ENCODE measurements at regions not wholly inside any gene's neighbourhood (a gene's known extent, or its start where the extent isn't known, plus 50 kb on each side); places are given as distances from the start of the nearest gene placed in this dataset.

GRCh38 chr3:154614601-154615000, 184.6 kb upstream of the GPR149 start:
- ChIA-PET POLR2A (ENCODE audit: unreplicated experiment) (no interaction called here), CTCF (no interaction called here)
- Histone ChIP-seq H3K27me3 (ENCODE audit: insufficient read depth, low read depth) (no peaks in the 10 kb centered on the region), H3K4me2 (no peak overlapping the region), H3K4me3 (no peak overlapping the region), H3K79me2 (ENCODE audit: low read depth) (no peaks in the 10 kb centered on the region), H3K36me3 (ENCODE audit: low read depth) (no peaks in the 10 kb centered on the region), H3K4me1 (replicated peaks; ENCODE audit: insufficient read depth) (no peaks in the 10 kb centered on the region), H3K9me3 (ENCODE audit: insufficient read depth, low read depth) (no peaks in the 10 kb centered on the region), H3K9me2 (ENCODE audit: insufficient read depth) (no peaks in the 10 kb centered on the region), H2AFZ (no peak overlapping the region), H4K20me1 (ENCODE audit: insufficient read depth) (no peaks in the 10 kb centered on the region), H3F3A (ENCODE audit: insufficient read depth, low read depth) (no peaks in the 10 kb centered on the region), H3K27ac (no peak overlapping the region)
- DNase-seq = no peak
- TF ChIP-seq EZH2 (IDR thresholded peaks at IDR 0.05; ENCODE audit: low read depth) = no peak
- TF ChIP-seq CTCF (conservative IDR thresholded peaks at IDR 0.05) = no peak
- no TSS peak for BruUV-seq (replicated peaks)
- intact Hi-C loops (cut with micrococcal nuclease; ENCODE audit: unreplicated experiment) = loop anchor here (10.0 kb wide), 1 partner anchor 120 kb away; no protein-coding TSS in a partner anchor

GRCh38 chr3:154614078-154614477, 184.1 kb upstream of the GPR149 start:
- Histone ChIP-seq H2AFZ (no peak overlapping the region), H4K20me1 (ENCODE audit: insufficient read depth) (no peaks in the 10 kb centered on the region), H3K4me3 (no peak overlapping the region), H3K9me2 (ENCODE audit: insufficient read depth) (no peaks in the 10 kb centered on the region), H3K36me3 (ENCODE audit: low read depth) (no peaks in the 10 kb centered on the region), H3K27ac (no peak overlapping the region), H3K79me2 (ENCODE audit: low read depth) (no peaks in the 10 kb centered on the region), H3K4me1 (replicated peaks; ENCODE audit: insufficient read depth) (no peaks in the 10 kb centered on the region), H3K4me2 (no peak overlapping the region), H3K27me3 (ENCODE audit: insufficient read depth, low read depth) (no peaks in the 10 kb centered on the region), H3K9me3 (ENCODE audit: insufficient read depth, low read depth) (no peaks in the 10 kb centered on the region), H3F3A (ENCODE audit: insufficient read depth, low read depth) (no peaks in the 10 kb centered on the region)
- no peak for TF ChIP-seq EZH2 (IDR thresholded peaks at IDR 0.05; ENCODE audit: low read depth)
- DNase-seq = no peak
- CTCF ChIA-PET = no interaction called here
- POLR2A ChIA-PET (ENCODE audit: unreplicated experiment) = interaction anchor here (0.6 kb wide), 1 partner anchor 105 kb away, joined by 4 read pairs; no protein-coding TSS in a partner anchor
- no TSS peak for BruUV-seq (replicated peaks)
- intact Hi-C loops (cut with micrococcal nuclease; ENCODE audit: unreplicated experiment) = loop anchor here (10.0 kb wide), 1 partner anchor 119 kb away; no protein-coding TSS in a partner anchor

GRCh38 chr3:154602241-154602640, 172.3 kb upstream of the GPR149 start:
- DNase-seq = no peak
- BruUV-seq (replicated peaks) = no TSS peak
- no peaks in the 10 kb centered on the region for H3K36me3 ChIP-seq (ENCODE audit: low read depth)
- TF ChIP-seq CTCF (conservative IDR thresholded peaks at IDR 0.05) (no peak), EZH2 (IDR thresholded peaks at IDR 0.05; ENCODE audit: low read depth) (no peak)
- no peak overlapping the region for H3K4me2 ChIP-seq
- POLR2A ChIA-PET (ENCODE audit: unreplicated experiment) = no interaction called here
- H3F3A ChIP-seq (ENCODE audit: insufficient read depth, low read depth) = no peaks in the 10 kb centered on the region
- no peaks in the 10 kb centered on the region for H4K20me1 ChIP-seq (ENCODE audit: insufficient read depth)
- H3K4me3 ChIP-seq = no peak overlapping the region
- H3K27ac ChIP-seq = no peak overlapping the region
- H3K9me3 ChIP-seq (ENCODE audit: insufficient read depth, low read depth) = no peaks in the 10 kb centered on the region
- no peaks in the 10 kb centered on the region for H3K27me3 ChIP-seq (ENCODE audit: insufficient read depth, low read depth)
- 0 out of 2 replicates have a peak, but pooled peaks cover 8% of the 10 kb centered on the region for H3K9me2 ChIP-seq (ENCODE audit: insufficient read depth)
- no peaks in the 10 kb centered on the region for H3K4me1 ChIP-seq (replicated peaks; ENCODE audit: insufficient read depth)
- H3K79me2 ChIP-seq (ENCODE audit: low read depth) = no peaks in the 10 kb centered on the region
- no peak overlapping the region for H2AFZ ChIP-seq
- intact Hi-C loops (cut with micrococcal nuclease; ENCODE audit: unreplicated experiment) = no loop called here
- CTCF ChIA-PET = no interaction called here

GRCh38 chr3:154598166-154598565, 168.2 kb upstream of the GPR149 start:
- Histone ChIP-seq H3K27me3 (ENCODE audit: insufficient read depth, low read depth) (no peaks in the 10 kb centered on the region), H4K20me1 (ENCODE audit: insufficient read depth) (no peaks in the 10 kb centered on the region; the same call in 1 of the 2 replicates), H3F3A (ENCODE audit: insufficient read depth, low read depth) (no peaks in the 10 kb centered on the region), H3K79me2 (ENCODE audit: low read depth) (no peaks in the 10 kb centered on the region), H3K4me3 (no peak overlapping the region), H3K27ac (no peak overlapping the region), H3K36me3 (ENCODE audit: low read depth) (no peaks in the 10 kb centered on the region), H3K9me3 (ENCODE audit: insufficient read depth, low read depth) (no peaks in the 10 kb centered on the region), H3K4me2 (no peak overlapping the region), H2AFZ (no peak overlapping the region), H3K4me1 (replicated peaks; ENCODE audit: insufficient read depth) (no peaks in the 10 kb centered on the region), H3K9me2 (ENCODE audit: insufficient read depth) (0 out of 2 replicates have a peak, but pooled peaks cover 8% of the 10 kb centered on the region)
- TF ChIP-seq EZH2 (IDR thresholded peaks at IDR 0.05; ENCODE audit: low read depth) = no peak
- TF ChIP-seq CTCF (conservative IDR thresholded peaks at IDR 0.05) = no peak
- BruUV-seq (replicated peaks) = no TSS peak
- ChIA-PET CTCF (no interaction called here), POLR2A (ENCODE audit: unreplicated experiment) (interaction anchor here (0.7 kb wide), 1 partner anchor 240 kb away, joined by 3 read pairs; no protein-coding TSS in a partner anchor)
- DNase-seq = no peak
- intact Hi-C loops (cut with micrococcal nuclease; ENCODE audit: unreplicated experiment) = no loop called here

Measured in PC-9 (cell line).